ENCODE measurements at regions not wholly inside any gene's neighbourhood (a gene's known extent, or its start where the extent isn't known, plus 50 kb on each side); places are given as distances from the start of the nearest gene placed in this dataset.

- no peaks in the 10 kb centered on the region for H3F3A ChIP-seq (ENCODE audit: insufficient read depth, low read length)
- no peaks in the 10 kb centered on the region for H3K79me2 ChIP-seq (ENCODE audit: insufficient read depth, low read length)
- no peak overlapping the region for H3K27ac ChIP-seq (ENCODE audit: low read depth, low read length, poor library complexity, severe bottlenecking)
- no peaks in the 10 kb centered on the region for H3K9me3 ChIP-seq (ENCODE audit: low read length)
- TF ChIP-seq EZH2 (IDR thresholded peaks at IDR 0.05; ENCODE audit: borderline replicate concordance, low read length), result no peak
- TF ChIP-seq, protein P1, sequence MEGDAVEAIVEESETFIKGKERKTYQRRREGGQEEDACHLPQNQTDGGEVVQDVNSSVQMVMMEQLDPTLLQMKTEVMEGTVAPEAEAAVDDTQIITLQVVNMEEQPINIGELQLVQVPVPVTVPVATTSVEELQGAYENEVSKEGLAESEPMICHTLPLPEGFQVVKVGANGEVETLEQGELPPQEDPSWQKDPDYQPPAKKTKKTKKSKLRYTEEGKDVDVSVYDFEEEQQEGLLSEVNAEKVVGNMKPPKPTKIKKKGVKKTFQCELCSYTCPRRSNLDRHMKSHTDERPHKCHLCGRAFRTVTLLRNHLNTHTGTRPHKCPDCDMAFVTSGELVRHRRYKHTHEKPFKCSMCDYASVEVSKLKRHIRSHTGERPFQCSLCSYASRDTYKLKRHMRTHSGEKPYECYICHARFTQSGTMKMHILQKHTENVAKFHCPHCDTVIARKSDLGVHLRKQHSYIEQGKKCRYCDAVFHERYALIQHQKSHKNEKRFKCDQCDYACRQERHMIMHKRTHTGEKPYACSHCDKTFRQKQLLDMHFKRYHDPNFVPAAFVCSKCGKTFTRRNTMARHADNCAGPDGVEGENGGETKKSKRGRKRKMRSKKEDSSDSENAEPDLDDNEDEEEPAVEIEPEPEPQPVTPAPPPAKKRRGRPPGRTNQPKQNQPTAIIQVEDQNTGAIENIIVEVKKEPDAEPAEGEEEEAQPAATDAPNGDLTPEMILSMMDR (IDR thresholded peaks at IDR 0.05; ENCODE audit: low read length), result no peak
- H2AFZ ChIP-seq (ENCODE audit: low read length), result no peak overlapping the region
- no peak overlapping the region for H3K4me2 ChIP-seq (ENCODE audit: low read length)
- no peaks in the 10 kb centered on the region for H3K4me1 ChIP-seq (ENCODE audit: insufficient read depth, low read length, severe bottlenecking)
- no peaks in the 10 kb centered on the region for H3K27me3 ChIP-seq (ENCODE audit: insufficient read depth, low read length)
- no peaks in the 10 kb centered on the region for H3K9me2 ChIP-seq (ENCODE audit: low read depth, low read length)
- H3K4me3 ChIP-seq (ENCODE audit: low read depth, low read length, poor library complexity, severe bottlenecking), result no peak overlapping the region
- no peak overlapping the region for H3K9ac ChIP-seq (ENCODE audit: low read length)
- no peaks in the 10 kb centered on the region for H4K20me1 ChIP-seq (ENCODE audit: insufficient read depth, low read length)
- no peaks in the 10 kb centered on the region for H3K36me3 ChIP-seq (ENCODE audit: insufficient read depth, low read length)
These were observed 58.2 kb upstream of the HDAC4 start for GRCh38 chr2:239459056-239459455.

- no peak overlapping the region for H2AFZ ChIP-seq (ENCODE audit: low read length)
- no peak overlapping the region for H3K4me2 ChIP-seq (ENCODE audit: low read length)
- no peaks in the 10 kb centered on the region for H3K36me3 ChIP-seq (ENCODE audit: insufficient read depth, low read length)
- H3K79me2 ChIP-seq (ENCODE audit: insufficient read depth, low read length), result no peaks in the 10 kb centered on the region
- H4K20me1 ChIP-seq (ENCODE audit: insufficient read depth, low read length), result no peaks in the 10 kb centered on the region
- no peaks in the 10 kb centered on the region for H3K27me3 ChIP-seq (ENCODE audit: insufficient read depth, low read length)
- H3K9ac ChIP-seq (ENCODE audit: low read length), result no peak overlapping the region
- no peak overlapping the region for H3K4me3 ChIP-seq (ENCODE audit: low read depth, low read length, poor library complexity, severe bottlenecking)
- no peaks in the 10 kb centered on the region for H3K4me1 ChIP-seq (ENCODE audit: insufficient read depth, low read length, severe bottlenecking)
- H3K9me3 ChIP-seq (ENCODE audit: low read length), result no peaks in the 10 kb centered on the region
- H3K27ac ChIP-seq (ENCODE audit: low read depth, low read length, poor library complexity, severe bottlenecking), result no peak overlapping the region
- no peaks in the 10 kb centered on the region for H3F3A ChIP-seq (ENCODE audit: insufficient read depth, low read length)
- no peak for TF ChIP-seq EZH2 (IDR thresholded peaks at IDR 0.05; ENCODE audit: borderline replicate concordance, low read length)
- TF ChIP-seq, protein P1 (IDR thresholded peaks at IDR 0.05; ENCODE audit: low read length), result no peak
- no peaks in the 10 kb centered on the region for H3K9me2 ChIP-seq (ENCODE audit: low read depth, low read length)
These were observed 57.0 kb upstream of the HDAC4 start for GRCh38 chr2:239457586-239458445.

GRCh38 chr2:239456940-239457339 is 56.1 kb upstream of the HDAC4 start:
- no peaks in the 10 kb centered on the region for H3K27me3 ChIP-seq (ENCODE audit: insufficient read depth, low read length)
- H3K79me2 ChIP-seq (ENCODE audit: insufficient read depth, low read length), result no peaks in the 10 kb centered on the region

More at GRCh38 chr2:239456940-239457339, 56.1 kb upstream of the HDAC4 start:
- Histone ChIP-seq H2AFZ (ENCODE audit: low read length) (no peak overlapping the region), H3K36me3 (ENCODE audit: insufficient read depth, low read length) (no peaks in the 10 kb centered on the region), H3K27ac (ENCODE audit: low read depth, low read length, poor library complexity, severe bottlenecking) (no peak overlapping the region), H3K4me2 (ENCODE audit: low read length) (no peak overlapping the region), H3K4me3 (ENCODE audit: low read depth, low read length, poor library complexity, severe bottlenecking) (no peak overlapping the region), H3K4me1 (ENCODE audit: insufficient read depth, low read length, severe bottlenecking) (no peaks in the 10 kb centered on the region), H4K20me1 (ENCODE audit: insufficient read depth, low read length) (no peaks in the 10 kb centered on the region), H3K9me2 (ENCODE audit: low read depth, low read length) (no peaks in the 10 kb centered on the region), H3K9ac (ENCODE audit: low read length) (no peak overlapping the region), H3F3A (ENCODE audit: insufficient read depth, low read length) (no peaks in the 10 kb centered on the region), H3K9me3 (ENCODE audit: low read length) (peaks cover 5% of the 10 kb centered on the region; the same call in 1 of the 2 replicates)
- TF ChIP-seq, protein P1 (IDR thresholded peaks at IDR 0.05; ENCODE audit: low read length), result no peak
- no peak for TF ChIP-seq EZH2 (IDR thresholded peaks at IDR 0.05; ENCODE audit: borderline replicate concordance, low read length)

Measured in OCI-LY1 (cell line).